GM10266 (cell line): ENCODE measurements at regions not wholly inside any gene's neighbourhood (a gene's known extent, or its start where the extent isn't known, plus 50 kb on each side); places are given as distances from the start of the nearest gene placed in this dataset.

Source experiments
- DNase-seq: peaks from one replicate; pipeline ENCODE4 v3.0.0; 2012; ENCODE audit errors: extremely low spot score
- CTCF ChIP-seq: IDR thresholded peaks from 2 replicates; pipeline ENCODE4 v1.5.1; 2012; ENCODE audit warnings: mild to moderate bottlenecking, low read depth; ENCODE audit not compliant: control insufficient read depth, insufficient read depth; ENCODE audit errors: missing control alignments

DNA sequence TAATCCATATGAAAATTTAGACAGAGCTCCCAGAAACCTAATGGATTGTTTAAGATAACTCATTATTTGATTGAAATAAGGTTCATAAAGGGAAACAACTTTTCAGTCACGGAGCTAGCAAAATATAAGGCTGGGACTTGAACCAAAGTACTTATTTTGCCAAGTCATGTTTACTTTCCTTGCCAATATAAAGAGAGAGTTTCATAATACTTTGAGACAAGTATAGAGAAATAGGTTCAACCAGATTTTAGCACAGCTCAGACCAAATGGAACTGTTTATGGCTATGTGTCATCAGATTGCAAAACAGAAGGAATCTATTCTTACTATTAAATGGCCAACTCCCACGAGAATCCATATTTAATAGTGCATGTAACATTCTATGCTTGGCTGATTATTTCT is 1517.5 kb upstream of the TENM4 start:
- no peak for TF ChIP-seq CTCF
- no peak for DNase-seq

GRCh38 chr11:80955588-80955987 is 1514.8 kb upstream of the TENM4 start:
- DNase-seq, result no peak
- TF ChIP-seq CTCF, result no peak

GRCh38 chr11:80948781-80949180 is 1508.0 kb upstream of the TENM4 start:
- TF ChIP-seq CTCF, result no peak
- no peak for DNase-seq

DNA sequence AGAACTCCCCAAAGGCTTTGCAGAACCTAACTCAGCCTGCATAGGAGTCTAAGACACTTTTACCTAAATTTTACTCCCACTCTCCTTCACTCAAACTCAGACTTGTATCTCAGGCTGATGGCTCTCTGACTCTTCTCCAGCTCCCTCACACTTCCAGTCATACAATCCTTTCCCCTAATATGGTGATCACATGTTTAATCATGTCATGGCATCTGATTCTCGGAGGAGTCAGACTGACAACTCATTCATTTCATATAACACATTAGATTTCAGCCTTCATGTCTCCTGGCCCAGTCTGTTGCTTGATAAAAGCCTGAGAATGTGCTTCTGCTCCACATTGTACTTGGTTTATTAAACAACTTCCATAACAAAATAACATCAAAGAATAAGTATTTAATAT is 1503.9 kb upstream of the TENM4 start:
- DNase-seq, result no peak

GRCh38 chr11:80943226-80943625 is 1502.4 kb upstream of the TENM4 start:
- no peak for TF ChIP-seq CTCF
- no peak for DNase-seq

More for the DNA sequence above, 1503.9 kb upstream of the TENM4 start:
- no peak for TF ChIP-seq CTCF

DNA sequence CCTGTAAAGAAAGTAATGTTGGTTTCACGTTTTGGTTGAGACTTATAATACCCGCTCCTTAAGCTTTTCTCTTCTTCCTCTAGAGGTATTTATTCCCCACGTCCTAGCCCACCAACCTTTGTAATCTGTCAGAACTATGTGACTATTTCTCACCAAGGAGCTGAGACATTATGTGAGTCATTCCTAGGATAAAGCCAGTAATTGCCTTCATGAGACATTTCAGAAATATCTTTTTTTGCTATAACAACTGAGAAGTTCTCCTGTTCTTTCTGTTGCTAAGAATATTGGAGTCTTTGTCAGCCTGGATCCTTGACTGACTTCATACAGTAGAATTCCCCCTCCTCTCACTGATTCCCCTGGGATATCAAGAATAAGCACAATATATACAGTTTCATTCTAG is 1497.0 kb upstream of the TENM4 start:
- no peak for DNase-seq

DNA sequence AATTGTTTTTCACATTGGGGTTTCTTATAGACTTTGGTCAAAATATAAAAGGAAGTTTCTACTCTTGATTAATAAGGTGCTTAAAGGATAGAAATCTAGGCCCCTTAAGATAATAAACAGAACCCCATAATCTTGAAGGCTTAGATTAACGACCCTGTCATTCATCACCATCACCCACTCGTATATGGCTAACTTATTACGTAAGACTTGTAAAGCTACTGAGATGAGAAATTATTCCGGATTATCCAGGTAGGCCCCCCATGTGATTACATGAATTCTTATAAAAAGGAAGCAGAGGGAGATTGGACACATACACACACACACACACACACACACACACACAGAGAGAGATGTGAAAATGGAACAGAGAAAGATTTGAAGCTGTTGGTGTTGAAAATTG is 1489.2 kb upstream of the TENM4 start:
- TF ChIP-seq CTCF, result no peak
- DNase-seq, result no peak

More for the DNA sequence above, 1497.0 kb upstream of the TENM4 start:
- TF ChIP-seq CTCF, result no peak
